ENCODE measurements at regions not wholly inside any gene's neighbourhood (a gene's known extent, or its start where the extent isn't known, plus 50 kb on each side); places are given as distances from the start of the nearest gene placed in this dataset.
"Not testable (repeated sequence)": the region's sequence is repeated elsewhere in the genome, so short reads cannot be mapped to it uniquely, and the experiment has no call there.

- DNase-seq = no peak
- H3K27me3 ChIP-seq = no peaks in the 10 kb centered on the region
- H3K36me3 ChIP-seq = no peaks in the 10 kb centered on the region
- H3K9me3 ChIP-seq (replicated peaks) = no peaks in the 10 kb centered on the region
- no peak overlapping the region for H3K4me3 ChIP-seq
- H3K27ac ChIP-seq = no peak overlapping the region
- no peaks in the 10 kb centered on the region for H3K4me1 ChIP-seq
Measured at GRCh38 chr4:97396605-97397004, 746.7 kb downstream of the STPG2 start.

- DNase-seq = no peak
- Histone ChIP-seq H3K27me3 (no peaks in the 10 kb centered on the region), H3K9me3 (replicated peaks) (no peaks in the 10 kb centered on the region), H3K4me1 (no peaks in the 10 kb centered on the region), H3K27ac (no peak overlapping the region), H3K4me3 (no peak overlapping the region), H3K36me3 (no peaks in the 10 kb centered on the region)
Measured at GRCh38 chr4:97404876-97405523, 738.3 kb downstream of the STPG2 start.

GRCh38 chr4:97411356-97411755 is 731.9 kb downstream of the STPG2 start:
- H3K27me3 ChIP-seq = no peaks in the 10 kb centered on the region
- no peak overlapping the region for H3K27ac ChIP-seq
- no peaks in the 10 kb centered on the region for H3K9me3 ChIP-seq (replicated peaks)
- no peak for DNase-seq
- H3K4me1 ChIP-seq = no peaks in the 10 kb centered on the region
- no peak overlapping the region for H3K4me3 ChIP-seq
- no peaks in the 10 kb centered on the region for H3K36me3 ChIP-seq

GRCh38 chr4:97412331-97412730 is 730.9 kb downstream of the STPG2 start:
- Histone ChIP-seq H3K4me3 (no peak overlapping the region), H3K9me3 (replicated peaks) (no peaks in the 10 kb centered on the region), H3K27ac (no peak overlapping the region), H3K4me1 (no peaks in the 10 kb centered on the region), H3K27me3 (no peaks in the 10 kb centered on the region), H3K36me3 (no peaks in the 10 kb centered on the region)
- DNase-seq = no peak

- Histone ChIP-seq H3K4me1 (no peaks in the 10 kb centered on the region), H3K27me3 (no peaks in the 10 kb centered on the region), H3K36me3 (no peaks in the 10 kb centered on the region), H3K4me3 (no peak overlapping the region), H3K9me3 (replicated peaks) (no peaks in the 10 kb centered on the region), H3K27ac (no peak overlapping the region)
- no peak for DNase-seq
Measured at GRCh38 chr4:97414161-97414560, 729.1 kb downstream of the STPG2 start.

GRCh38 chr4:97432551-97432950 is 710.7 kb downstream of the STPG2 start:
- H3K36me3 ChIP-seq = no peaks in the 10 kb centered on the region
- no peaks in the 10 kb centered on the region for H3K27me3 ChIP-seq
- no peak for DNase-seq
- H3K4me3 ChIP-seq = no peak overlapping the region
- H3K27ac ChIP-seq = no peak overlapping the region
- no peaks in the 10 kb centered on the region for H3K9me3 ChIP-seq (replicated peaks)
- H3K4me1 ChIP-seq = no peaks in the 10 kb centered on the region

GRCh38 chr4:97437998-97438705 is 705.1 kb downstream of the STPG2 start:
- H3K36me3 ChIP-seq; DNase-seq; H3K4me3 ChIP-seq; H3K9me3 ChIP-seq (replicated peaks); H3K27ac ChIP-seq; H3K4me1 ChIP-seq; H3K27me3 ChIP-seq: not testable (repeated sequence)

- Histone ChIP-seq H3K27me3 (no peaks in the 10 kb centered on the region), H3K27ac (no peak overlapping the region), H3K36me3 (no peaks in the 10 kb centered on the region; the same call in 1 of the 2 replicates), H3K4me3 (no peak overlapping the region), H3K4me1 (no peaks in the 10 kb centered on the region), H3K9me3 (replicated peaks) (no peaks in the 10 kb centered on the region)
- DNase-seq = no peak
Measured at GRCh38 chr4:97453186-97453585, 690.1 kb downstream of the STPG2 start.

- Histone ChIP-seq H3K4me3 (no peak overlapping the region), H3K36me3 (no peaks in the 10 kb centered on the region; the same call in 1 of the 2 replicates), H3K27ac (no peak overlapping the region), H3K4me1 (no peaks in the 10 kb centered on the region), H3K27me3 (no peaks in the 10 kb centered on the region), H3K9me3 (replicated peaks) (no peaks in the 10 kb centered on the region)
- DNase-seq = no peak
Measured at GRCh38 chr4:97457253-97457652, 686.0 kb downstream of the STPG2 start.

GRCh38 chr4:97468272-97468671 is 675.0 kb downstream of the STPG2 start:
- Histone ChIP-seq H3K4me1 (no peaks in the 10 kb centered on the region), H3K36me3 (no peaks in the 10 kb centered on the region), H3K27ac (no peak overlapping the region), H3K4me3 (no peak overlapping the region), H3K9me3 (replicated peaks) (0 out of 2 replicates have a peak, but pooled peaks cover 3% of the 10 kb centered on the region), H3K27me3 (no peaks in the 10 kb centered on the region)
- DNase-seq = no peak

- no peak for DNase-seq
- H3K27me3 ChIP-seq = no peaks in the 10 kb centered on the region
- H3K27ac ChIP-seq = no peak overlapping the region
- no peaks in the 10 kb centered on the region for H3K36me3 ChIP-seq
- H3K9me3 ChIP-seq (replicated peaks) = no peaks in the 10 kb centered on the region
- no peaks in the 10 kb centered on the region for H3K4me1 ChIP-seq
- no peak overlapping the region for H3K4me3 ChIP-seq
Measured at GRCh38 chr4:97475621-97476020, 667.7 kb downstream of the STPG2 start.

- Histone ChIP-seq H3K36me3 (no peaks in the 10 kb centered on the region), H3K27ac (no peak overlapping the region)
- DNase-seq = no peak
Measured at GRCh38 chr4:97477974-97478373, 665.3 kb downstream of the STPG2 start.

GRCh38 chr4:97479388-97479787 is 663.9 kb downstream of the STPG2 start:
- no peak overlapping the region for H3K4me3 ChIP-seq
- no peaks in the 10 kb centered on the region for H3K9me3 ChIP-seq (replicated peaks)
- H3K27ac ChIP-seq = no peak overlapping the region
- no peaks in the 10 kb centered on the region for H3K36me3 ChIP-seq
- no peaks in the 10 kb centered on the region for H3K27me3 ChIP-seq
- H3K4me1 ChIP-seq = no peaks in the 10 kb centered on the region
- DNase-seq = no peak

More at GRCh38 chr4:97477974-97478373, 665.3 kb downstream of the STPG2 start:
- no peak overlapping the region for H3K4me3 ChIP-seq
- H3K4me1 ChIP-seq = no peaks in the 10 kb centered on the region
- H3K27me3 ChIP-seq = no peaks in the 10 kb centered on the region
- H3K9me3 ChIP-seq (replicated peaks) = no peaks in the 10 kb centered on the region

GRCh38 chr4:97491856-97492255 is 651.4 kb downstream of the STPG2 start:
- no peaks in the 10 kb centered on the region for H3K27me3 ChIP-seq
- DNase-seq = no peak
- H3K4me1 ChIP-seq = no peaks in the 10 kb centered on the region
- no peak overlapping the region for H3K27ac ChIP-seq
- no peaks in the 10 kb centered on the region for H3K36me3 ChIP-seq
- no peaks in the 10 kb centered on the region for H3K9me3 ChIP-seq (replicated peaks)
- H3K4me3 ChIP-seq = no peak overlapping the region

- H3K4me1 ChIP-seq = no peaks in the 10 kb centered on the region
- no peaks in the 10 kb centered on the region for H3K27me3 ChIP-seq
- H3K36me3 ChIP-seq = no peaks in the 10 kb centered on the region
- H3K27ac ChIP-seq = no peak overlapping the region
- no peak for DNase-seq
- no peaks in the 10 kb centered on the region for H3K9me3 ChIP-seq (replicated peaks)
- no peak overlapping the region for H3K4me3 ChIP-seq
Measured at GRCh38 chr4:97493815-97494518, 649.3 kb downstream of the STPG2 start.

Measured in SJCRH30 (cell line).